ENCODE measurements at regions not wholly inside any gene's neighbourhood (a gene's known extent, or its start where the extent isn't known, plus 50 kb on each side); places are given as distances from the start of the nearest gene placed in this dataset.

DNA sequence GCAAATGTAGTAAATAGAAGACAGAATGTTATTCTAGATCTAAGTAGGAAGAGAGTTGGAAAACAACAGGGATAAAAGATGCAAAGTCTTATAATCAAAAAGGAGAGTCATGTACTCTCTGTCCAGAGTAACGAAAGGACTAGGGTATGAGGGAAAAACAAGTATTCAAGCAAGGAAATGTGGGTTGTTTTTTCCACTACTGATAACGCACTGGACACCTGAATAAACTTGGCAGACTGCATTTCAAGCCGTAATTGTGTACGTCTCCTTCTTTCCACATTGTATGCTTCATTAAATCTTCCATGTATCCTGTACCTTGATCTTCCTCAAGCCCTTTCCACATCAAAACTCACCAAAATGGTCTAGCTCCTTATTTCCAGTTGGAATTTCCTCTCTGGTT, 420.6 kb downstream of the ZEB2 start:
- TF ChIP-seq, protein P1, sequence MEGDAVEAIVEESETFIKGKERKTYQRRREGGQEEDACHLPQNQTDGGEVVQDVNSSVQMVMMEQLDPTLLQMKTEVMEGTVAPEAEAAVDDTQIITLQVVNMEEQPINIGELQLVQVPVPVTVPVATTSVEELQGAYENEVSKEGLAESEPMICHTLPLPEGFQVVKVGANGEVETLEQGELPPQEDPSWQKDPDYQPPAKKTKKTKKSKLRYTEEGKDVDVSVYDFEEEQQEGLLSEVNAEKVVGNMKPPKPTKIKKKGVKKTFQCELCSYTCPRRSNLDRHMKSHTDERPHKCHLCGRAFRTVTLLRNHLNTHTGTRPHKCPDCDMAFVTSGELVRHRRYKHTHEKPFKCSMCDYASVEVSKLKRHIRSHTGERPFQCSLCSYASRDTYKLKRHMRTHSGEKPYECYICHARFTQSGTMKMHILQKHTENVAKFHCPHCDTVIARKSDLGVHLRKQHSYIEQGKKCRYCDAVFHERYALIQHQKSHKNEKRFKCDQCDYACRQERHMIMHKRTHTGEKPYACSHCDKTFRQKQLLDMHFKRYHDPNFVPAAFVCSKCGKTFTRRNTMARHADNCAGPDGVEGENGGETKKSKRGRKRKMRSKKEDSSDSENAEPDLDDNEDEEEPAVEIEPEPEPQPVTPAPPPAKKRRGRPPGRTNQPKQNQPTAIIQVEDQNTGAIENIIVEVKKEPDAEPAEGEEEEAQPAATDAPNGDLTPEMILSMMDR (IDR thresholded peaks at IDR 0.05; ENCODE audit: insufficient read depth, low read length, poor library complexity, severe bottlenecking), result no peak
- no peak for DNase-seq (ENCODE audit: low read depth)
- Histone ChIP-seq H3K27me3 (ENCODE audit: control insufficient read depth, insufficient read depth, low read length) (no peaks in the 10 kb centered on the region), H3K36me3 (ENCODE audit: control insufficient read depth, insufficient read depth, low read length) (no peaks in the 10 kb centered on the region), H3K4me3 (ENCODE audit: low read depth, low read length) (no peak overlapping the region)

DNA sequence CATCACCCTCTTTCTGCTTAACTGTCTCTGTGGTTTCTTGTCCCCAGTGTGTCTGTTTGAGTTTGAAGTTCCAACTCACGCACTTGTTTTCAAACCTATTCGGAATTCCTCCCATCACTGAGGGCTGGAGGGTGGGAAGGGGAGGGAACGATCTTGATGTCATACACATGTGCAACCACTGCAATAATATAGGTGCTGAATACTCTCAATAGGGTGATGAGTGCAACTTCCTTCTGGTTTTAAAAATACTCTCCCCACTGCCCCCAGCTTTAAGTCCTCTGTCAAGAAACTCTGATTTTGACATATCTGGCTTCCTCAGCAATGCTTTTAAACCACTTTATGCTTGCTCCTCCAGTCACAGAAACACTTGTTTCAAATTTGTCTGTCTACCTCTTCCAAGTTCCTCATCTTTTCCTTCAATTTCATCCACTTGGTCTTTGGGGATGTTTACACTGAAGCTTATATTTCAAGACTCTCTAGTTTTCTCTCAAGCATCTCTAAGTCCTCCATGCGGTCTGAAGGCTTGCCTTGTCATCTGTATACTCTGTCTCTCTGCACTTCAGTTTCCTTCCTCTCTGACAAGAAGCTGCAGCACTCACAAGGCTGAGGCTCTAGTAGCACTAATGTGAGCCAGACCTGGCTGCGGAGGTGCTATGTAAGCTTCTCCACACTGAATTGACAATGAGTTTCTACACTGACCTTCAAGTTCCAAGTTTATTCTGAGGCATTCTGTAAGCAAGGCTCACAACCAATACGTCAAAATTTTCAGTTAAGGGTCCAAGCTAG, 422.3 kb downstream of the ZEB2 start:
- DNase-seq (ENCODE audit: low read depth), result no peak
- no peak overlapping the region for H3K4me3 ChIP-seq (ENCODE audit: low read depth, low read length)
- no peaks in the 10 kb centered on the region for H3K36me3 ChIP-seq (ENCODE audit: control insufficient read depth, insufficient read depth, low read length)
- H3K27me3 ChIP-seq (ENCODE audit: control insufficient read depth, insufficient read depth, low read length), result no peaks in the 10 kb centered on the region
- TF ChIP-seq, protein P1 (IDR thresholded peaks at IDR 0.05; ENCODE audit: insufficient read depth, low read length, poor library complexity, severe bottlenecking), result no peak

DNA sequence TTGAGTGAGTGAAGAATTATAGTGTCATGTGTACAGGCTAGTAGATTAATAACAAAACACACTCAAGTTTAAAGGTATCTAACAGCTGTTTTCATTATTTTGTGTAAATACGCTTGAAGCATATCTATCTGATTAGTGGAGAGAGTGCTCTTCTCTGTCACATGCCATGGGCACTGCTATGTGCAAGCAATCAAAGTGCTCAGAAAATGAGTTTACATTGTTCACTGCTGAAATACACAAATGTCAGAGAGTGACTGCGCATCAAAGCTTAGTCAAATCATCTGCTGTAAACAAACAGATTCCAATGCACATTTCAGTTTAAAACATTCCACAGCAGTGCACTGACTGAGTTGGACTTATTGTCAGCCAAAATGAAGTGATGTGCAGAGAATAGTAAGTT, 423.4 kb downstream of the ZEB2 start:
- H3K36me3 ChIP-seq (ENCODE audit: control insufficient read depth, insufficient read depth, low read length), result no peaks in the 10 kb centered on the region
- H3K27me3 ChIP-seq (ENCODE audit: control insufficient read depth, insufficient read depth, low read length), result no peaks in the 10 kb centered on the region
- TF ChIP-seq, protein P1 (IDR thresholded peaks at IDR 0.05; ENCODE audit: insufficient read depth, low read length, poor library complexity, severe bottlenecking), result no peak
- DNase-seq (ENCODE audit: low read depth), result no peak
- no peak overlapping the region for H3K4me3 ChIP-seq (ENCODE audit: low read depth, low read length)

DNA sequence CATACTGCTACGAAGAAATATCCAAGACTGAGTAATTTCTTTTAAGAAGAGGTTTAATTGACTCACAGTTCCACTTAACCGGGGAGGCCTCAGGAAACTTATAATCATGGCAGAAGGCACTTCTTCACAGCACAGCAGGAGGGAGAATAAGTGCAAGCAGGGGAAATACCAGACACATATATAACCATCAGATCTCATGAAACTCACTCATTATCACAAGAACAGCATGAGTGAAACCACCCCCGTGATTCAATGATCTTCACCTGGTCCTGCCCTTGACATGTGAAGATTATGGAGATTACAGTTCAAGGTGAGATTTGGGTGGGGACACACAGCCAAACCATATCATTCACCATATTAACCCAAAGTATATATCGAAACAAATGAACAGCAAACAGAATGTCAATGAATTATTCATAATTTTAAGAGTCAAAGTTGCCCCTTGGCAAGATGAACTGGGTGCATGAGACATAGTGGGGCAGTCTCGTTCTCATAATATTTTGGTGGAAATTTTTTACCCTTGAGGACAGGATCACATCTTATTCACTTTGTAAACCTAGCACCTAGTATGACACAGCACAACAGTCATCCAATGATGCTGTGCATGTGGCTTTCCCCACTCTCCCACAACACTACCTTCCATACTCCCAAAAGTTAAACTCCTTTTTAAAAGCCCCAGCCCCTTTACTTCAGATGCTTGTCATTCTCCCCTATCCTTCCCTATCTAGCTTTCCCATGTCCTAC, 425.3 kb downstream of the ZEB2 start:
- no peak overlapping the region for H3K4me3 ChIP-seq (ENCODE audit: low read depth, low read length)
- no peak for DNase-seq (ENCODE audit: low read depth)
- no peaks in the 10 kb centered on the region for H3K27me3 ChIP-seq (ENCODE audit: control insufficient read depth, insufficient read depth, low read length)
- H3K36me3 ChIP-seq (ENCODE audit: control insufficient read depth, insufficient read depth, low read length), result no peaks in the 10 kb centered on the region
- TF ChIP-seq, protein P1 (IDR thresholded peaks at IDR 0.05; ENCODE audit: insufficient read depth, low read length, poor library complexity, severe bottlenecking), result no peak

DNA sequence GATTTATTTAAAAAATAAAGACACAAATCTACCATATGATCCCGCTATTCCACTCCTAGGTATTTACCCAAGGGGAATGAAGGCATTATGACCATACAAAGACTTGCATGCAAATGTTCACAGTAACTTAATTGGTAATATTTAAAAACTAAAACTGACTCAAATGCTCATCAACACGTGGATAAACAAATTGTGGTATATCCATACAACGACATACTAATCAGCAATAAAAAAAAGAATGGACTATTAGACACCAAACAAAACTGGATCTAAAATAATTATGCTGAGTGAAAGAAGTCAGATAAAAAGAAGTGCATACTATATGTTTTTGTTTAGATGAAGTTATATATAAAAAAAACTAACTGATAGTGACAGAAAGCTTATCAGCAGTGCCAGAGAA, 428.3 kb downstream of the ZEB2 start:
- no peak overlapping the region for H3K4me3 ChIP-seq (ENCODE audit: low read depth, low read length)
- H3K27me3 ChIP-seq (ENCODE audit: control insufficient read depth, insufficient read depth, low read length), result no peaks in the 10 kb centered on the region
- no peaks in the 10 kb centered on the region for H3K36me3 ChIP-seq (ENCODE audit: control insufficient read depth, insufficient read depth, low read length)
- DNase-seq (ENCODE audit: low read depth), result no peak
- TF ChIP-seq, protein P1 (IDR thresholded peaks at IDR 0.05; ENCODE audit: insufficient read depth, low read length, poor library complexity, severe bottlenecking), result no peak
